Stimulated activated CD4-positive, alpha-beta T cell treated with anti-CD3 and anti-CD28 coated beads, Interleukin-1b, Interleukin-23, amount 100 ng/mL, for 48 hours (primary cell): ENCODE measurements at regions not wholly inside any gene's neighbourhood (a gene's known extent, or its start where the extent isn't known, plus 50 kb on each side); places are given as distances from the start of the nearest gene placed in this dataset.

Experiments
- DNase-seq: peaks from one replicate; pipeline ENCODE4 v3.0.0-alpha.2; 2020

GRCh38 chr2:120921457-120921856 lies 185.8 kb downstream of the GLI2 start:
- no peak for DNase-seq

GRCh38 chr2:120922571-120923332 lies 187.1 kb downstream of the GLI2 start:
- no peak for DNase-seq

- DNase-seq = no peak
Measured at GRCh38 chr2:120923426-120923825, 187.8 kb downstream of the GLI2 start.

- DNase-seq = no peak
Measured at GRCh38 chr2:120924924-120925323, 189.3 kb downstream of the GLI2 start.

GRCh38 chr2:120926463-120927264 lies 191.0 kb downstream of the GLI2 start:
- DNase-seq = no peak

GRCh38 chr2:120927265-120927628 lies 191.6 kb downstream of the GLI2 start:
- DNase-seq = no peak

GRCh38 chr2:120929829-120930228 lies 194.2 kb downstream of the GLI2 start:
- DNase-seq = no peak

GRCh38 chr2:120930236-120930635 lies 194.6 kb downstream of the GLI2 start:
- DNase-seq = no peak

GRCh38 chr2:120930864-120931263 lies 195.2 kb downstream of the GLI2 start:
- DNase-seq = no peak

GRCh38 chr2:120932472-120932871 lies 196.8 kb downstream of the GLI2 start:
- no peak for DNase-seq

GRCh38 chr2:120932881-120933280 lies 197.2 kb downstream of the GLI2 start:
- DNase-seq = no peak

GRCh38 chr2:120933693-120934573 lies 198.3 kb downstream of the GLI2 start:
- no peak for DNase-seq

- DNase-seq = no peak
Measured at GRCh38 chr2:120934574-120935338, 199.1 kb downstream of the GLI2 start.

GRCh38 chr2:120935339-120936313 lies 200.0 kb downstream of the GLI2 start:
- DNase-seq = no peak

- no peak for DNase-seq
Measured at GRCh38 chr2:120936476-120937334, 201.0 kb downstream of the GLI2 start.

GRCh38 chr2:120937686-120938044 lies 202.0 kb downstream of the GLI2 start:
- no peak for DNase-seq

GRCh38 chr2:120938045-120938771 lies 202.5 kb downstream of the GLI2 start:
- no peak for DNase-seq

GRCh38 chr2:120939595-120940318 lies 204.1 kb downstream of the GLI2 start:
- DNase-seq = no peak

- no peak for DNase-seq
Measured at GRCh38 chr2:120940319-120940696, 204.6 kb downstream of the GLI2 start.
